HFFc6 (cell line): ENCODE measurements at regions not wholly inside any gene's neighbourhood (a gene's known extent, or its start where the extent isn't known, plus 50 kb on each side); places are given as distances from the start of the nearest gene placed in this dataset.

Experiments
- DNase-seq: peaks from one replicate; pipeline ENCODE4 v3.0.0-alpha.2; 2018
- H3K27ac Mint-ChIP-seq: 2 replicates; pipeline ENCODE4 v1.8.0; 2020; ENCODE audit warnings: mild to moderate bottlenecking, mixed read lengths
- H3K27me3 Mint-ChIP-seq: 2 replicates; pipeline ENCODE4 v1.8.0; 2021; ENCODE audit warnings: mild to moderate bottlenecking, moderate library complexity, mixed read lengths; ENCODE audit not compliant: insufficient read depth
- H3K36me3 Mint-ChIP-seq: 2 replicates; pipeline ENCODE4 v1.8.0; 2021; ENCODE audit warnings: low read depth, mixed read lengths
- H3K4me1 Mint-ChIP-seq: 2 replicates; pipeline ENCODE4 v1.8.0; 2020; ENCODE audit warnings: low read depth, mixed read lengths
- H3K4me3 Mint-ChIP-seq: 2 replicates; pipeline ENCODE4 v1.8.0; 2020; ENCODE audit warnings: mild to moderate bottlenecking, moderate library complexity, mixed read lengths
- H3K9me3 Mint-ChIP-seq: 2 replicates; pipeline ENCODE4 v1.8.0; 2020; ENCODE audit warnings: mild to moderate bottlenecking, mixed read lengths
- CTCF ChIP-seq: fragments of 200-600 bp; sonication (generic); IDR thresholded peaks from 2 replicates; pipeline ENCODE4 v1.5.0; 2021; ENCODE audit warnings: antibody characterized with exemption, mild to moderate bottlenecking

GRCh38 chr19:28858933-28859332 lies 354.0 kb downstream of the UQCRFS1 start:
- H3K36me3 Mint-ChIP-seq = no peaks in the 10 kb centered on the region
- H3K27ac Mint-ChIP-seq = no peak overlapping the region
- no peak for TF ChIP-seq CTCF
- H3K4me3 Mint-ChIP-seq = no peak overlapping the region
- no peak for DNase-seq
- H3K27me3 Mint-ChIP-seq = peaks cover 5% of the 10 kb centered on the region
- H3K4me1 Mint-ChIP-seq = peaks cover 6% of the 10 kb centered on the region; the same call in 1 of the 2 replicates
- no peaks in the 10 kb centered on the region for H3K9me3 Mint-ChIP-seq

- Mint-ChIP-seq H3K4me1 (peaks cover 6% of the 10 kb centered on the region; the same call in 1 of the 2 replicates), H3K9me3 (no peaks in the 10 kb centered on the region), H3K27ac (no peak overlapping the region), H3K4me3 (no peak overlapping the region), H3K36me3 (no peaks in the 10 kb centered on the region), H3K27me3 (peaks cover 1% of the 10 kb centered on the region; the same call in 1 of the 2 replicates)
- TF ChIP-seq CTCF = no peak
- DNase-seq = no peak
These were observed 355.0 kb downstream of the UQCRFS1 start for GRCh38 chr19:28857967-28858366.

- Mint-ChIP-seq H3K27me3 (peaks cover 1% of the 10 kb centered on the region; the same call in 1 of the 2 replicates), H3K4me1 (peaks cover 6% of the 10 kb centered on the region; the same call in 1 of the 2 replicates), H3K36me3 (no peaks in the 10 kb centered on the region), H3K9me3 (no peaks in the 10 kb centered on the region), H3K4me3 (no peak overlapping the region), H3K27ac (no peak overlapping the region)
- no peak for TF ChIP-seq CTCF
- no peak for DNase-seq
These were observed 357.7 kb downstream of the UQCRFS1 start for GRCh38 chr19:28855216-28855615.

GRCh38 chr19:28847468-28847867 lies 365.5 kb downstream of the UQCRFS1 start:
- no peaks in the 10 kb centered on the region for H3K9me3 Mint-ChIP-seq
- no peak for TF ChIP-seq CTCF
- no peaks in the 10 kb centered on the region for H3K4me1 Mint-ChIP-seq
- no peaks in the 10 kb centered on the region for H3K36me3 Mint-ChIP-seq
- H3K27ac Mint-ChIP-seq = no peak overlapping the region
- H3K27me3 Mint-ChIP-seq = peaks cover 5% of the 10 kb centered on the region
- DNase-seq = peak; percentile 14
- H3K4me3 Mint-ChIP-seq = no peak overlapping the region

GRCh38 chr19:28846094-28846812 lies 366.7 kb downstream of the UQCRFS1 start:
- Mint-ChIP-seq H3K27me3 (peaks cover 5% of the 10 kb centered on the region), H3K9me3 (no peaks in the 10 kb centered on the region), H3K27ac (no peak overlapping the region), H3K36me3 (no peaks in the 10 kb centered on the region), H3K4me1 (no peaks in the 10 kb centered on the region), H3K4me3 (no peak overlapping the region)
- no peak for TF ChIP-seq CTCF
- DNase-seq = no peak
